ENCODE measurements at regions not wholly inside any gene's neighbourhood (a gene's known extent, or its start where the extent isn't known, plus 50 kb on each side); places are given as distances from the start of the nearest gene placed in this dataset.
A peak's percentile ranks its signal among the peaks of the same experiment; 100 is the strongest.
"Not testable (repeated sequence)": the region's sequence is repeated elsewhere in the genome, so short reads cannot be mapped to it uniquely, and the experiment has no call there.

- DNase-seq (ENCODE audit: low read depth) (no peak), FAIRE-seq (no peak)
- Histone ChIP-seq H3K36me3 (ENCODE audit: control insufficient read depth, insufficient read depth, low read length) (no peaks in the 10 kb centered on the region), H3K27me3 (ENCODE audit: control insufficient read depth, insufficient read depth, low read length) (no peaks in the 10 kb centered on the region), H3K4me3 (ENCODE audit: low read depth, low read length) (no peak overlapping the region)
- TF ChIP-seq, protein P1, sequence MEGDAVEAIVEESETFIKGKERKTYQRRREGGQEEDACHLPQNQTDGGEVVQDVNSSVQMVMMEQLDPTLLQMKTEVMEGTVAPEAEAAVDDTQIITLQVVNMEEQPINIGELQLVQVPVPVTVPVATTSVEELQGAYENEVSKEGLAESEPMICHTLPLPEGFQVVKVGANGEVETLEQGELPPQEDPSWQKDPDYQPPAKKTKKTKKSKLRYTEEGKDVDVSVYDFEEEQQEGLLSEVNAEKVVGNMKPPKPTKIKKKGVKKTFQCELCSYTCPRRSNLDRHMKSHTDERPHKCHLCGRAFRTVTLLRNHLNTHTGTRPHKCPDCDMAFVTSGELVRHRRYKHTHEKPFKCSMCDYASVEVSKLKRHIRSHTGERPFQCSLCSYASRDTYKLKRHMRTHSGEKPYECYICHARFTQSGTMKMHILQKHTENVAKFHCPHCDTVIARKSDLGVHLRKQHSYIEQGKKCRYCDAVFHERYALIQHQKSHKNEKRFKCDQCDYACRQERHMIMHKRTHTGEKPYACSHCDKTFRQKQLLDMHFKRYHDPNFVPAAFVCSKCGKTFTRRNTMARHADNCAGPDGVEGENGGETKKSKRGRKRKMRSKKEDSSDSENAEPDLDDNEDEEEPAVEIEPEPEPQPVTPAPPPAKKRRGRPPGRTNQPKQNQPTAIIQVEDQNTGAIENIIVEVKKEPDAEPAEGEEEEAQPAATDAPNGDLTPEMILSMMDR (IDR thresholded peaks at IDR 0.05; ENCODE audit: insufficient read depth, low read length, severe bottlenecking), result no peak
Measured at GRCh38 chr12:131279281-131279921, 325.7 kb downstream of the ADGRD1 start.

- Histone ChIP-seq H3K27me3 (ENCODE audit: control insufficient read depth, insufficient read depth, low read length) (no peaks in the 10 kb centered on the region), H3K4me3 (ENCODE audit: low read depth, low read length) (no peak overlapping the region), H3K36me3 (ENCODE audit: control insufficient read depth, insufficient read depth, low read length) (no peaks in the 10 kb centered on the region)
- DNase-seq (ENCODE audit: low read depth) (no peak), FAIRE-seq (no peak)
- TF ChIP-seq, protein P1 (IDR thresholded peaks at IDR 0.05; ENCODE audit: insufficient read depth, low read length, severe bottlenecking), result no peak
Measured at GRCh38 chr12:131280426-131280825, 326.7 kb downstream of the ADGRD1 start.

DNA sequence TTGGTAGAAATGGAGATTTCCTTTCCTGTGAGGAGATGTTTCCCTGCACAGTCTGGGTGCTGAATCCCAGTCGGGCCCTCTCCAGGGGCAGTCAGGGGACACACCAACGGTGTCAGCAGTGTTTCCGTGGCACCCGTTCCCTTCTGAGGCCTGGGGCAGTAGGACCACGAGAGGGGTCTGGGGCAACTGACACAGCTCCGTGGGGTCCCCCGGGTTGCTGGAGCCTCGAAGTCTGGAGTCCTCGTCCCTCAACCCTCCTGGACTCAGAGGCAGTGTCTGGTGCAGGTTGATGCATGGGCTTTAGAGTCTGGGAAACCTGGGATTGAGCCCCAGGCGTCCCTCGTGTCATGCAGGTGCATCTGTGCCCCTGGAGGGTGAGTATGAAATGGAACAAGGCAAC, 327.3 kb downstream of the ADGRD1 start:
- TF ChIP-seq, protein P1 (IDR thresholded peaks at IDR 0.05; ENCODE audit: insufficient read depth, low read length, severe bottlenecking), result no peak
- FAIRE-seq, result no peak
- H3K36me3 ChIP-seq (ENCODE audit: control insufficient read depth, insufficient read depth, low read length), result no peaks in the 10 kb centered on the region
- no peak for DNase-seq (ENCODE audit: low read depth)
- no peak overlapping the region for H3K4me3 ChIP-seq (ENCODE audit: low read depth, low read length)
- H3K27me3 ChIP-seq (ENCODE audit: control insufficient read depth, insufficient read depth, low read length), result no peaks in the 10 kb centered on the region

DNA sequence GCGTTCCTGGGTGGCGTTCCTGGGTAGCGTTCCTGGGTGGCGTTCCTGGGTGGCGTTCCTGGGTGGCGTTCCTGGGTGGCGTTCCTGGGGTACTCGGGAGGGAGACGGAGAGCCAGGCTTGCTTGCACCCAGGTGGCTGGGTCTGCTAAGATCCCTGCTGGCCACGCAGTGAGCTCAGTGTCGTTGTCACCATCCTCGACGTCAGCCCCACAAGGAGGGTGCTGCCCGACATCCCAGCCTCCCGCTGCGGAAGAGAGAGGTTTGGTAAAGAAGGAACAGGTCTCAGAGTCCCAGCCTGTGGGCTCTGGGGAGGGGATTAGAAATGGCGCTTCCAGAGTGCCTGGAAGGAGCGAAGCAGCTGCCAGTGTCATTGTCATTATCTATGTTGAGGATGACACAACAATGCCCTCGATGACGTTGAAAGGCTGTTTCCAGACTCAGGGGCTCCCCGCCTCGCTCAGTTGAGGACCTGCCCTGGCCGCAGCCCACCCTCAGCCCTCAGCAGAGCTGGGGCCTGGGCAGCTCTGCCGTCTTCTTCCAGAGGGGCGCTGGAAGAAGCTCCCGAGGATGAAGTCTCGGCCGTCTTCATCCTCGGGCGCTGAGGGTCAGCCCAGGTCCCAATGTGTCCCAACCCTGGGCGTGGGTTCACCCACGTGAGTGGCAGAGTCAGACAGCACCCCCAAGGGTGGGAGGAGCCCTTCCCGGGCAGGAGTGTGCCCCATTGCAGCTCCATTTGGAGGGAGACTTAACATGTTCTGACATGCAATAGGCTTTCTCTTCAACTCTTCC, 328.8 kb downstream of the ADGRD1 start:
- no peaks in the 10 kb centered on the region for H3K27me3 ChIP-seq (ENCODE audit: control insufficient read depth, insufficient read depth, low read length)
- DNase-seq (ENCODE audit: low read depth) (no peak), FAIRE-seq (no peak)
- TF ChIP-seq, protein P1 (IDR thresholded peaks at IDR 0.05; ENCODE audit: insufficient read depth, low read length, severe bottlenecking), result no peak
- H3K4me3 ChIP-seq (ENCODE audit: low read depth, low read length), result no peak overlapping the region
- H3K36me3 ChIP-seq (ENCODE audit: control insufficient read depth, insufficient read depth, low read length), result no peaks in the 10 kb centered on the region

- TF ChIP-seq, protein P1 (IDR thresholded peaks at IDR 0.05; ENCODE audit: insufficient read depth, low read length, severe bottlenecking), result no peak
- FAIRE-seq (peak; percentile 92), DNase-seq (ENCODE audit: low read depth) (no peak)
- Histone ChIP-seq H3K36me3 (ENCODE audit: control insufficient read depth, insufficient read depth, low read length) (no peaks in the 10 kb centered on the region), H3K4me3 (ENCODE audit: low read depth, low read length) (no peak overlapping the region), H3K27me3 (ENCODE audit: control insufficient read depth, insufficient read depth, low read length) (no peaks in the 10 kb centered on the region)
Measured at GRCh38 chr12:131283191-131283861, 329.6 kb downstream of the ADGRD1 start.

GRCh38 chr12:131283862-131284825, 330.4 kb downstream of the ADGRD1 start:
- DNase-seq (ENCODE audit: low read depth); H3K4me3 ChIP-seq (ENCODE audit: low read depth, low read length); H3K36me3 ChIP-seq (ENCODE audit: control insufficient read depth, insufficient read depth, low read length); H3K27me3 ChIP-seq (ENCODE audit: control insufficient read depth, insufficient read depth, low read length): not testable (repeated sequence)
- FAIRE-seq, result peak; percentile 90

- H3K27me3 ChIP-seq (ENCODE audit: control insufficient read depth, insufficient read depth, low read length); H3K4me3 ChIP-seq (ENCODE audit: low read depth, low read length); DNase-seq (ENCODE audit: low read depth); H3K36me3 ChIP-seq (ENCODE audit: control insufficient read depth, insufficient read depth, low read length); FAIRE-seq: not testable (repeated sequence)
Measured at GRCh38 chr12:131284954-131285904, 331.5 kb downstream of the ADGRD1 start.
